ENCODE measurements at regions not wholly inside any gene's neighbourhood (a gene's known extent, or its start where the extent isn't known, plus 50 kb on each side); places are given as distances from the start of the nearest gene placed in this dataset.
"Not testable (repeated sequence)": the region's sequence is repeated elsewhere in the genome, so short reads cannot be mapped to it uniquely, and the experiment has no call there.

- DNase-seq (ENCODE audit: low spot score): no peak
Observed at GRCh38 chr16:14384745-14385144, 245.3 kb downstream of the PARN start.

- not testable (repeated sequence) for DNase-seq (ENCODE audit: low spot score)
Observed at GRCh38 chr16:14383844-14384243, 246.2 kb downstream of the PARN start.

- peak; percentile 65 for DNase-seq (ENCODE audit: low spot score)
Observed at GRCh38 chr16:14378689-14379467, 251.2 kb downstream of the PARN start.

GRCh38 chr16:14378131-14378551 lies 251.9 kb downstream of the PARN start:
- peak; percentile 57 for DNase-seq (ENCODE audit: low spot score)

- DNase-seq (ENCODE audit: low spot score): no peak
Observed at GRCh38 chr16:14377326-14377725, 252.7 kb downstream of the PARN start.

GRCh38 chr16:14375132-14375491 lies 254.9 kb downstream of the PARN start:
- DNase-seq (ENCODE audit: low spot score): no peak

GRCh38 chr16:14374451-14375131 lies 255.5 kb downstream of the PARN start:
- no peak for DNase-seq (ENCODE audit: low spot score)

GRCh38 chr16:14373896-14374295 lies 256.2 kb downstream of the PARN start:
- DNase-seq (ENCODE audit: low spot score): no peak

- no peak for DNase-seq (ENCODE audit: low spot score)
Observed at GRCh38 chr16:14373406-14373805, 256.7 kb downstream of the PARN start.

- no peak for DNase-seq (ENCODE audit: low spot score)
Observed at GRCh38 chr16:14372471-14372870, 257.6 kb downstream of the PARN start.

- DNase-seq (ENCODE audit: low spot score): no peak
Observed at GRCh38 chr16:14371778-14372431, 258.2 kb downstream of the PARN start.

- no peak for DNase-seq (ENCODE audit: low spot score)
Observed at GRCh38 chr16:14370736-14371234, 259.3 kb downstream of the PARN start.

- DNase-seq (ENCODE audit: low spot score): peak; percentile 60
Observed at GRCh38 chr16:14369734-14370598, 260.1 kb downstream of the PARN start.

- DNase-seq (ENCODE audit: low spot score): no peak
Observed at GRCh38 chr16:14368399-14368798, 261.7 kb downstream of the PARN start.

GRCh38 chr16:14366974-14367707 lies 262.9 kb downstream of the PARN start:
- no peak for DNase-seq (ENCODE audit: low spot score)

- DNase-seq (ENCODE audit: low spot score): no peak
Observed at GRCh38 chr16:14366447-14366846, 263.6 kb downstream of the PARN start.

- no peak for DNase-seq (ENCODE audit: low spot score)
Observed at GRCh38 chr16:14365200-14365851, 264.7 kb downstream of the PARN start.

GRCh38 chr16:14364386-14365199 lies 265.5 kb downstream of the PARN start:
- no peak for DNase-seq (ENCODE audit: low spot score)

- no peak for DNase-seq (ENCODE audit: low spot score)
Observed at GRCh38 chr16:14364112-14364385, 266.0 kb downstream of the PARN start.

GRCh38 chr16:14362774-14363371 lies 267.2 kb downstream of the PARN start:
- peak; percentile 55 for DNase-seq (ENCODE audit: low spot score)

All from GM03348 (cell line).